GM21717 (cell line): ENCODE measurements at regions not wholly inside any gene's neighbourhood (a gene's known extent, or its start where the extent isn't known, plus 50 kb on each side); places are given as distances from the start of the nearest gene placed in this dataset.

ENCODE experiments used
- ATAC-seq: cut with Tn5 transposase; IDR thresholded peaks from one replicate; pipeline ENCODE4 v1.9.1; 2021; ENCODE audit warnings: mild to moderate bottlenecking, moderate library complexity; ENCODE audit not compliant: unreplicated experiment

DNA sequence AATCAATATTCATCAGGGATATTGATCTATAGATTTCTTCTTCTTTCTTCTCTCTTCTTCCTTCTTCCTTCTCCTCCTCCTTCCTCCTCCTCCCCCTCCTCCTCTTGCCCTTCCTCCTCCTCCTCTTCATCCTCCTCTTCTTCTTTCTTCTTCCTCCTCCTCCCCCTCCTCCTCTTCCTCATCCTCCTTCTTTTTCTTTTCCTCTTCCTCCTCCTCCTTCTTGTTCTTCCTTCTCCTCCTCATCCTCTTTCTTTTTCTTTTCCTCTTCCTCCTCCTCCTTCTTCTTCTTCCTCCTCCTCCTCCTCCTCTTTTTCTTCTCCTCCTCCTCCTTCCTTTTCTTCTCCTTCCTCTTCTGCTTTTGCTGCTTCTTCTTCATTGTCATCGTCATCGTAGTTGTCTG lies 52.4 kb upstream of the SERINC1 start:
- no peak for ATAC-seq

DNA sequence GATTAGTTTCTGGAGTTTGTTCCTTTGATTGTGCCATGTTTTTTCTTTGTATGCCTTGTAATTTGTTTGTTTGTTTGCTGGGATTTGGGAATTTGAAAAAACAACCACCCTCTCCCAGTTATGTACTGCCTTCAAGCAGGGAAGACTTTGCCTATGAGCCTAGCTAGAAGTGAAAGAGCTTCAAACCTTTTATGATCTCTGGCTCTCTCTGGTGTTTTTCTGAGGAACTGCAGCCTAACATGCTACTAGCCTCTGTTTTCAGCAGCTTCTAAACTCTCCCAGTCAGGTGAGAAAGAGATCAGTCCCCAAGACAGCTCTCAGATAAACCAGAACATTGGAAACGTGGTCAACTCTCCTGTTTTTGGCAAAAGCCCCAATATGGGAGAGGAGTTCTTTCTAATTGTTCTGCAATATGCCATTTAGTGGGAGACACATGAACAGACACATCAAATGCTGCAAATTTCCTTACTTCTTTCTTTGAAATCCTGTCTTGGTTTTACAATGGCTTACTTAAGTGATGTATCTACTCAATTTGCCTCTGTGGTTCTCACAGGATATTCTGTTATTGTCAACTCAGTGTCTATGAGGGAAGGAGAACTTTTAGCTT lies 58.9 kb upstream of the SERINC1 start:
- peak; percentile 97 for ATAC-seq

DNA sequence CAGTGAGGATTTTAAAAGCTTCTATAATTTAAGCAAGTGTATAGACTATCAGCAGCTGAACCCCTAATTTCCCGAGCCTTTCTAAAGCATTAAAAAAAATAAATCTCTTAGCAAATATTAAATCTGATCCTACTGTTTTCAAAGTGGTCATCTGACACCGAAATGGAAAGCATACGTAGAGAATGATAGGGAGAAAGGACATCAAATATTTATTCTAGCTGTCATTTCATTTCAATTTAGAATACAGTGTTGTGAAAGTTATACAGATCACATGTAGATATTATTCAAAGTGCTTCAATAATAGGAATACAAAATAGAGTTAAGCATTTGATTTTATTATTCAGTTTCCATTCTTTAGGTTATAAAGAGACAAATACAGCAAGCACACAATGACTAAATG lies 61.9 kb upstream of the PKIB start:
- no peak for ATAC-seq

GRCh38 chr6:122548820-122549219 lies 61.4 kb upstream of the PKIB start:
- no peak for ATAC-seq

GRCh38 chr6:122553697-122554096 lies 56.5 kb upstream of the PKIB start:
- ATAC-seq = no peak

DNA sequence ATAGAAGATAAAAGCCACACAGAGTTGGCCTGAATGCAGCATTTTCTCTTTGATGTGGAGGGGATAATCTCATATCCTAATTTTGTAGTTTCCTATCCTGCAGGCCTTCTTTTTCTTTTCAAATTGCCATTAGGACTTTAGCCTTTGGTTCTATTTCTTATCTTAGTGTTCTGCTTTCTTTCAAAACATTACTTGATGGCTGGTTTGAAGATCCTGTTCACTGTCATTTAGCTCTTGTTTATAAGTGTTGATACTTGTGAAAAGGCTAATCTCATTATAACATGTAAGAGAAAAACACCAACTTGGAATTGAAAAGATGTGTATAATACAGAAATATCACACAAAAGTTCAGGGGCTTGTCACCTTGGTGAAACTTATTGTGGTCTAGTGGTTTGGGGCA lies 54.6 kb upstream of the PKIB start:
- ATAC-seq = no peak

GRCh38 chr6:122558080-122558479 lies 52.1 kb upstream of the PKIB start:
- ATAC-seq = no peak
